GM18870 (cell line): ENCODE measurements at regions not wholly inside any gene's neighbourhood (a gene's known extent, or its start where the extent isn't known, plus 50 kb on each side); places are given as distances from the start of the nearest gene placed in this dataset.

Source experiments
- ATAC-seq: cut with Tn5 transposase; IDR thresholded peaks from one replicate; pipeline ENCODE4 v1.9.1; 2021; ENCODE audit warnings: moderate library complexity; ENCODE audit not compliant: unreplicated experiment

GRCh38 chr1:193799371-193799770 is 613.0 kb upstream of the B3GALT2 start:
- no peak for ATAC-seq

- ATAC-seq: no peak
Observed at GRCh38 chr1:193794239-193794638, 607.8 kb upstream of the B3GALT2 start.

- ATAC-seq: no peak
Observed at GRCh38 chr1:193791746-193792145, 605.3 kb upstream of the B3GALT2 start.

- no peak for ATAC-seq
Observed at GRCh38 chr1:193787061-193787460, 600.6 kb upstream of the B3GALT2 start.

- no peak for ATAC-seq
Observed at GRCh38 chr1:193785850-193786420, 599.5 kb upstream of the B3GALT2 start.

GRCh38 chr1:193774536-193775323 is 588.3 kb upstream of the B3GALT2 start:
- no peak for ATAC-seq

GRCh38 chr1:193771596-193771995 is 585.2 kb upstream of the B3GALT2 start:
- ATAC-seq: no peak

GRCh38 chr1:193769651-193770050 is 583.2 kb upstream of the B3GALT2 start:
- ATAC-seq: no peak

GRCh38 chr1:193767886-193768285 is 581.5 kb upstream of the B3GALT2 start:
- no peak for ATAC-seq

- no peak for ATAC-seq
Observed at GRCh38 chr1:193766329-193766728, 579.9 kb upstream of the B3GALT2 start.

GRCh38 chr1:193763266-193763665 is 576.9 kb upstream of the B3GALT2 start:
- no peak for ATAC-seq

GRCh38 chr1:193762236-193762635 is 575.8 kb upstream of the B3GALT2 start:
- ATAC-seq: no peak

- no peak for ATAC-seq
Observed at GRCh38 chr1:193755441-193755840, 569.0 kb upstream of the B3GALT2 start.

- no peak for ATAC-seq
Observed at GRCh38 chr1:193754732-193755427, 568.5 kb upstream of the B3GALT2 start.

GRCh38 chr1:193754151-193754550 is 567.7 kb upstream of the B3GALT2 start:
- ATAC-seq: no peak

- no peak for ATAC-seq
Observed at GRCh38 chr1:193753038-193753756, 566.8 kb upstream of the B3GALT2 start.

- ATAC-seq: no peak
Observed at GRCh38 chr1:193749868-193750267, 563.5 kb upstream of the B3GALT2 start.

- no peak for ATAC-seq
Observed at GRCh38 chr1:193747579-193747978, 561.2 kb upstream of the B3GALT2 start.

- ATAC-seq: no peak
Observed at GRCh38 chr1:193741228-193741627, 554.8 kb upstream of the B3GALT2 start.

GRCh38 chr1:193740762-193741161 is 554.3 kb upstream of the B3GALT2 start:
- no peak for ATAC-seq

GRCh38 chr1:193736507-193736906 is 550.1 kb upstream of the B3GALT2 start:
- ATAC-seq: no peak
